ENCODE measurements at regions not wholly inside any gene's neighbourhood (a gene's known extent, or its start where the extent isn't known, plus 50 kb on each side); places are given as distances from the start of the nearest gene placed in this dataset.

- Histone ChIP-seq H3K36me3 (no peaks in the 10 kb centered on the region), H3K4me3 (no peak overlapping the region), H3K27ac (no peak overlapping the region), H3K27me3 (no peaks in the 10 kb centered on the region), H3K9me3 (no peaks in the 10 kb centered on the region), H3K4me1 (no peaks in the 10 kb centered on the region)
- TF ChIP-seq, protein P1, sequence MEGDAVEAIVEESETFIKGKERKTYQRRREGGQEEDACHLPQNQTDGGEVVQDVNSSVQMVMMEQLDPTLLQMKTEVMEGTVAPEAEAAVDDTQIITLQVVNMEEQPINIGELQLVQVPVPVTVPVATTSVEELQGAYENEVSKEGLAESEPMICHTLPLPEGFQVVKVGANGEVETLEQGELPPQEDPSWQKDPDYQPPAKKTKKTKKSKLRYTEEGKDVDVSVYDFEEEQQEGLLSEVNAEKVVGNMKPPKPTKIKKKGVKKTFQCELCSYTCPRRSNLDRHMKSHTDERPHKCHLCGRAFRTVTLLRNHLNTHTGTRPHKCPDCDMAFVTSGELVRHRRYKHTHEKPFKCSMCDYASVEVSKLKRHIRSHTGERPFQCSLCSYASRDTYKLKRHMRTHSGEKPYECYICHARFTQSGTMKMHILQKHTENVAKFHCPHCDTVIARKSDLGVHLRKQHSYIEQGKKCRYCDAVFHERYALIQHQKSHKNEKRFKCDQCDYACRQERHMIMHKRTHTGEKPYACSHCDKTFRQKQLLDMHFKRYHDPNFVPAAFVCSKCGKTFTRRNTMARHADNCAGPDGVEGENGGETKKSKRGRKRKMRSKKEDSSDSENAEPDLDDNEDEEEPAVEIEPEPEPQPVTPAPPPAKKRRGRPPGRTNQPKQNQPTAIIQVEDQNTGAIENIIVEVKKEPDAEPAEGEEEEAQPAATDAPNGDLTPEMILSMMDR (IDR thresholded peaks at IDR 0.05), result no peak
- TF ChIP-seq POLR2A (IDR thresholded peaks at IDR 0.05), result no peak
- DNase-seq, result no peak
- intact Hi-C loops (cut with DNase I; ENCODE audit: low total_unique reads), result no loop called here
These were observed 134.0 kb upstream of the PODXL start for GRCh38 chr7:131690441-131690840.

DNA sequence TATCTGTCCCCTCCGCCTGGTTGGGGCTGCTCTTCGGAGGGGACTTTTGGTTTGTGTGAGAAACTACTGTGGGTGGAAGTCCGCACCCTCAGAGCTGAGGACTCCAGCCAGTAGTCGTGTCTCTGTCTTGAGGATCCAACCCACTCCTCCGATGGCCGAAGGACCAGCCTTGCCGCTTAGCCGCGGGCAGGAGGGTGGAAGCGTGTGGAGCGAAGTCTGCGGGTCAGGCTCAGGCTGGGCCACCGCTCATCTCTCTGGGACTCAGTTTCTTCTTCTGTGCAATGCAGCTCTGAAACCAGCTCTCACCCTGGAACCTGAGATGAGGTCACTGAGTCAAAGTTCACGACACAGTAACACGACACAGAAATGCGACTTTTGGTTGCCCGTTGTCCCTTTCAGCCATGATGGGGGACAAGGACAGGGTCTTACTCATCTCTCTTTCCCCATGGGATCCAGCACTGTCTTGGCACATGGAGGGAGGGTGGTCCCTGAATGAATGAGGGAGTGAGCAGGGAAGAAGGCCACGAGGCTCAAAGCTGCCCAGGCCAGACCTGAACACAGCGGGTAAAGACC is 133.3 kb upstream of the PODXL start:
- H3K4me1 ChIP-seq, result no peaks in the 10 kb centered on the region
- intact Hi-C loops (cut with DNase I; ENCODE audit: low total_unique reads), result no loop called here
- H3K4me3 ChIP-seq, result no peak overlapping the region
- H3K9me3 ChIP-seq, result no peaks in the 10 kb centered on the region
- no peaks in the 10 kb centered on the region for H3K36me3 ChIP-seq
- no peak overlapping the region for H3K27ac ChIP-seq
- no peak for DNase-seq
- H3K27me3 ChIP-seq, result no peaks in the 10 kb centered on the region
- TF ChIP-seq, protein P1 (IDR thresholded peaks at IDR 0.05), result no peak
- no peak for TF ChIP-seq POLR2A (IDR thresholded peaks at IDR 0.05)

GRCh38 chr7:131688738-131689661 is 132.6 kb upstream of the PODXL start:
- intact Hi-C loops (cut with DNase I; ENCODE audit: low total_unique reads), result no loop called here
- H3K4me3 ChIP-seq, result no peak overlapping the region
- no peak overlapping the region for H3K27ac ChIP-seq
- DNase-seq, result peak; percentile 45 to 52
- H3K9me3 ChIP-seq, result no peaks in the 10 kb centered on the region
- no peak for TF ChIP-seq POLR2A (IDR thresholded peaks at IDR 0.05)
- TF ChIP-seq, protein P1 (IDR thresholded peaks at IDR 0.05), result peak; percentile 85 to 91 (median 86)
- no peaks in the 10 kb centered on the region for H3K27me3 ChIP-seq
- no peaks in the 10 kb centered on the region for H3K4me1 ChIP-seq
- H3K36me3 ChIP-seq, result no peaks in the 10 kb centered on the region

- Histone ChIP-seq H3K36me3 (no peaks in the 10 kb centered on the region), H3K4me1 (no peaks in the 10 kb centered on the region), H3K9me3 (no peaks in the 10 kb centered on the region), H3K4me3 (no peak overlapping the region), H3K27ac (no peak overlapping the region), H3K27me3 (no peaks in the 10 kb centered on the region)
- TF ChIP-seq, protein P1 (IDR thresholded peaks at IDR 0.05), result no peak
- no peak for TF ChIP-seq POLR2A (IDR thresholded peaks at IDR 0.05)
- intact Hi-C loops (cut with DNase I; ENCODE audit: low total_unique reads), result no loop called here
- DNase-seq, result no peak
These were observed 130.9 kb upstream of the PODXL start for GRCh38 chr7:131687296-131687695.

DNA sequence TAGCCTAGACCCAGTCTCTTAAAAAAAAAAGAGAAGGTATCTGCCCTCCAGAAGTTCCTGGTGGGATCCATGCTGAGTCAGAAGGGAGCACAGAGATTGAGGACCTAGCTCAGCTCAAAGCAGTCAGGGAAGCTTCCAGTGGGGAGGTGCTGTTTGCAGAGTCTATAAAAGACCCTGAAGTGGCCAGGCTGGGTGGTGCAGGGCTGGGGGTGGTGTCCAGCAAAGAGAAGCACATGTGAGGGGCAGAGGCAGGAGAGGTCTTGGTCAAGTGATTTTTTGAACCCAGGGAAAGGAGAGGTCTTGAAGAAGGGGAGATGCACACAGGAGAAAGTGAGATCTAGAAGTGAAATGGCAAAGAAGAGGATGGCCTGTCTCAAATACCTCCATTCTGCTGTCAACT is 130.4 kb upstream of the PODXL start:
- no peaks in the 10 kb centered on the region for H3K36me3 ChIP-seq
- no peak overlapping the region for H3K27ac ChIP-seq
- H3K4me1 ChIP-seq, result no peaks in the 10 kb centered on the region
- no peaks in the 10 kb centered on the region for H3K9me3 ChIP-seq
- TF ChIP-seq, protein P1 (IDR thresholded peaks at IDR 0.05), result no peak
- no peak for TF ChIP-seq POLR2A (IDR thresholded peaks at IDR 0.05)
- intact Hi-C loops (cut with DNase I; ENCODE audit: low total_unique reads), result no loop called here
- H3K4me3 ChIP-seq, result no peak overlapping the region
- no peaks in the 10 kb centered on the region for H3K27me3 ChIP-seq
- DNase-seq, result no peak
